ENCODE measurements at regions not wholly inside any gene's neighbourhood (a gene's known extent, or its start where the extent isn't known, plus 50 kb on each side); places are given as distances from the start of the nearest gene placed in this dataset.

DNA sequence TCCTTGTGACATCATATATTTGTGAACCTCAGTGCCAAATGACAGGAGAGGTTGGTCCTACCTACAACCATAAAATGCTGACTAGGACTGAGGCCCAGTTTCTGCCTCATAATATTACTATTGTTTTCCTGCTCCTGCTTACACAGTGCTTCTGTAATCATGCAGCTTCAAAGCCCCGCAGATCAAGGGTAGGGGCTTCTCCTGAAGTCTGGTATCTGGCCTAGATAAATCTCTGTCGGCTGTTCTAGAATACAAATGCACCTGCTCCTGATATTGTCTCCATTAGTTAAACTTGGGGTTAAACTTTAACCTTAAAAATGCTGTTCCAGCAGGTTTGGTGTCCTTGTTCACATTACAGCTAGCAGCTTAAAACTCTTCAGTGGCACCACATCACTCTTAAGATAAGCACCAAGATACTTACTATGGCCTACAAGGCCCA is 552.4 kb downstream of the TUSC7 start:
- no peak for TF ChIP-seq SIN3A (IDR thresholded peaks at IDR 0.05; ENCODE audit: borderline replicate concordance, insufficient read depth, low read length)
- TF ChIP-seq TAF1 (IDR thresholded peaks at IDR 0.05; ENCODE audit: borderline replicate concordance, insufficient read depth, low read length), result no peak

All from PFSK-1 (cell line).